ENCODE measurements at regions not wholly inside any gene's neighbourhood (a gene's known extent, or its start where the extent isn't known, plus 50 kb on each side); places are given as distances from the start of the nearest gene placed in this dataset.

DNA sequence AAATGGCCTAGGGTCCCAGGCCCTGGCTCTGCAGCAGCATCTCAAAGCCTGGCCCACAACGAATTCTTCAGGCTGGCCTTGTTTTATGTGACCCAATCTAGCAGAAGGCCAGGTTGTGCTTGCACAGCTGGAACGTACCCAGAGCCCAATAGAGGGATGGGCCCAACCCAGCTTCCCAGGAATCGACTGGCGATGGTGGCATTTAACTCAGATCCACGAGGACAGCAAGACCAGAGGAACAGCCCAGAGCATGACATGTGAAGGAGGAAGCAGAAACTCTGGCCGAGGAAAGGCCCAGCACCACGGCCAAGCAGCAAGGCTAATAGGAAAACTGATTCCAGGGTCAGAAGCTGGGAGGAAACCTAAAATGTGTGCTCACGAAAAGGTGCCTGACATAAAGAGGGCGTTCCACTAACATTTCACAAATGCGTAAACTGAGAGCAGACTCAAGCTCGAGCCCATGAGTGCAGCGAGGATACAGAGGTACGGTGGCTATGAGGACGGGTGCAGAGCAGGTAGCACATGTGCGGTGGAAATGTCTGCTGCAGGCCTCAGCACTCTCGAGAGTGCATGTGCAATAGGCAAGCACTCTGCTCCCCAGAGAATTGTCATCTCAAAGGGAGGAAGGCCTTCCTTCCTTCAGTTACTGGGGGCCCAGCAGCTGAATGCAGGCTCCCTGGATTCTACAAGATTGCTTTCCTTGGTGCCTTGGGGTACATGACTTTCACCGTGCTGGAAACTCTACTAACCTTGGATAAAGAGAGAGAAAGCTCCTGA lies 156.9 kb upstream of the GLI2 start:
- no peak for DNase-seq (ENCODE audit: insufficient read length, low spot score)
- TF ChIP-seq, protein P1, sequence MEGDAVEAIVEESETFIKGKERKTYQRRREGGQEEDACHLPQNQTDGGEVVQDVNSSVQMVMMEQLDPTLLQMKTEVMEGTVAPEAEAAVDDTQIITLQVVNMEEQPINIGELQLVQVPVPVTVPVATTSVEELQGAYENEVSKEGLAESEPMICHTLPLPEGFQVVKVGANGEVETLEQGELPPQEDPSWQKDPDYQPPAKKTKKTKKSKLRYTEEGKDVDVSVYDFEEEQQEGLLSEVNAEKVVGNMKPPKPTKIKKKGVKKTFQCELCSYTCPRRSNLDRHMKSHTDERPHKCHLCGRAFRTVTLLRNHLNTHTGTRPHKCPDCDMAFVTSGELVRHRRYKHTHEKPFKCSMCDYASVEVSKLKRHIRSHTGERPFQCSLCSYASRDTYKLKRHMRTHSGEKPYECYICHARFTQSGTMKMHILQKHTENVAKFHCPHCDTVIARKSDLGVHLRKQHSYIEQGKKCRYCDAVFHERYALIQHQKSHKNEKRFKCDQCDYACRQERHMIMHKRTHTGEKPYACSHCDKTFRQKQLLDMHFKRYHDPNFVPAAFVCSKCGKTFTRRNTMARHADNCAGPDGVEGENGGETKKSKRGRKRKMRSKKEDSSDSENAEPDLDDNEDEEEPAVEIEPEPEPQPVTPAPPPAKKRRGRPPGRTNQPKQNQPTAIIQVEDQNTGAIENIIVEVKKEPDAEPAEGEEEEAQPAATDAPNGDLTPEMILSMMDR (IDR thresholded peaks at IDR 0.05; ENCODE audit: insufficient read depth, missing control alignments): no peak
- FAIRE-seq: no peak

DNA sequence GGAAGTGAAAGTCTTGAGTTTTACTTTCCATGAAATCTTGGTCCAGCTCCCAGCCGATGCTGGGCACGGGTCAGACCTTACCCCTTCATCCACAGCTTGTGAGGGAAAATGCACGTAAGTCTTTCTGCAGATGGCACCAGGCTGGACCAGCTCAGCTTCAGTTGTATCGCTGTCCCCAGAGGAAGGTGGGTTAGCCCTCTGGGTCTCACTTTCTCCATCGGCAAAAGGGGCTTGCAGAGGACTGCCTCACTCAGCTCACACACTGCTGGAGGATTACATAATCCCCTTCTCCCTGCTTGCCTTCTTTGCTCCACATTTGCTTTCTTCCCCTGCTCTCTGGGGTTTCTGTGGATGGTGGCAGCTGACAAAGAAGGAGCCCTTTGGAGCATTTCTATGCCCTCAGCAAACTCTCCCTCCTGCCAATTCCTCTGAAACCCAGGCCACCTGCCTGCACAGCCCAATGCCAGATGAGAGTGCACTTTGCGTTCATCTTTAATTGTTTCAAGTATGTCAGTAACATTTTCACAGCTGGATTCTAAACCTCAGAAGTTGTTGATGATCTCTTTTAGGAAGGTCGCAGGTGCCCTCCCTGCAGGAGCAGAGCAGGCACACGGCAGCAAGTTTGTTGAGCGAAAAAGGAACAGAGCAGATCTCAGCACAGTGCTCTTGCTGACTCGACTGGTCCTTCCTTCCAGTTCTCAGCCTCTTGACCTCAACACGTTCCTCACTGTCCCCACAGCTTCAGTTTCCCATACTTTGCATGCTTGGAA lies 155.6 kb upstream of the GLI2 start:
- FAIRE-seq: no peak
- TF ChIP-seq, protein P1 (IDR thresholded peaks at IDR 0.05; ENCODE audit: insufficient read depth, missing control alignments): no peak
- no peak for DNase-seq (ENCODE audit: insufficient read length, low spot score)

DNA sequence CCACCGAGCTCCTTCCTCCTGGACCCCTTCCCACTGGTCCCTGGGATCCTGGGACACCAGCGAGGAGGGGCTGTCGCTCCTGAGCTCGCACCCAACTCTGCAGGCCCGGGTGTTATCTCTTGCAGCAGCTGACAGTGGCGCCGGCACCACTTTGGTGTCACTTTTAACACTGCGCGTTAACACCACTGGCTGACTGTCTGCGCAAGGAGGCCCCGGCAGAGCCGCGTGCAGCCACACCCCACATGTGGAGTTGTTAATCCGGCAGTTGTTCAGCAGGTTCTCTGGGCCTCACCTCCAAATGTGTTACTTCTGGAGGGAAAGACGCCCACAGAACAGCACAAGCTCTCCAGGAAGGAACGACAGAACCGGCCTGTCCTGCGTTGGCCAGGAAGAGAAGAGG lies 155.0 kb upstream of the GLI2 start:
- DNase-seq (ENCODE audit: insufficient read length, low spot score) (no peak), FAIRE-seq (no peak)
- TF ChIP-seq, protein P1 (IDR thresholded peaks at IDR 0.05; ENCODE audit: insufficient read depth, missing control alignments): no peak

DNA sequence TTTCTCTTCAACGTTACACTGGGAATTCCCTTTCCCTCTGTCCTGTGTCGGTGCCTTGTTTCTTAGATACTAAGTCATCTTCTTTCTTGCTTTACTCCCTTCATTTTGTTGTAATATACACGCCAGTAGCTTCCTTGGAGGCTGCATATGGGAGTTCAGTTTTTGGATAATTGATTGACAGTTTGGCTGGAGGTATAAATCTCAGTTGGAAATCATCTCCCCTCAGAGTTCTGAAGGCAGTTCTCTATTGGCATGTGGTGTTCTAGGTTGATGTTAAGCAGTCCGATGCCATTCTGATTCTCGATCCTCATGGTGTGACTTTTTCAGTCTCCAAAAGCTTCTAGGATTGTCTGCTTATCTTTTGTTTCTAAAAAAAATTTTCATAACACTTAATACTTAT lies 152.5 kb upstream of the GLI2 start:
- FAIRE-seq (peak; percentile 16), DNase-seq (ENCODE audit: insufficient read length, low spot score) (no peak)
- TF ChIP-seq, protein P1 (IDR thresholded peaks at IDR 0.05; ENCODE audit: insufficient read depth, missing control alignments): no peak

DNA sequence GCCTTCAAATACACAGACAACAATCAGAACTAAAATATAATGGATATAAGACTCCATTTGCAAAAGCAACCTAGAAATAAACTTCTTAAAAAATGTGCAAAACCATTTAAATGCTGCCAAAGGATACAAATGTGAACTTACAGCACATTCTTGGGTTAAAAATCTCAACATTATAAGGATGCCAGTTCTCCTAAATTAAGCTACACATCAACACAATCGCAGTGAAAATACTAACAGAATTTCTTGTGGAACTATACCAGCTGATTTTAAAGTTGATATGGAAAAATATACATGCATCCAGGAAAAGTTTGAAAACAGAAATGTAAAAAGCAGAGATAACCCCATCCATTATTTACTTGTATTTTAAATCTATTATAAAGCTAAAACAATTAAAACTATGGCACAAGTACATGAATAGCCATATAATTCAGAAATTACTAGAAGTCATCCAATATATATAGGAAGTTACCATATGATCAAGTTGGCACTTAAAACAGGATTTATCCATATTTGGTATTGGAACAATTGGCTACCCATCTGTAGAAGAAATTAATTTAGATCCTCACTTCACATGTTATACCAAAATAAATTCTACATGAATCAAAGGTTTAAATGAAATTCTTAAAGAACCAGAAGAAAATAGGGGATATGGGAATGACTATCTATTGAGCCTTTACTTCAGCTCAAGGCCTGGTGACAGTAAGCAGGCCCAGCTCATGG lies 151.7 kb upstream of the GLI2 start:
- no peak for DNase-seq (ENCODE audit: insufficient read length, low spot score)
- TF ChIP-seq, protein P1 (IDR thresholded peaks at IDR 0.05; ENCODE audit: insufficient read depth, missing control alignments): no peak
- FAIRE-seq: no peak

DNA sequence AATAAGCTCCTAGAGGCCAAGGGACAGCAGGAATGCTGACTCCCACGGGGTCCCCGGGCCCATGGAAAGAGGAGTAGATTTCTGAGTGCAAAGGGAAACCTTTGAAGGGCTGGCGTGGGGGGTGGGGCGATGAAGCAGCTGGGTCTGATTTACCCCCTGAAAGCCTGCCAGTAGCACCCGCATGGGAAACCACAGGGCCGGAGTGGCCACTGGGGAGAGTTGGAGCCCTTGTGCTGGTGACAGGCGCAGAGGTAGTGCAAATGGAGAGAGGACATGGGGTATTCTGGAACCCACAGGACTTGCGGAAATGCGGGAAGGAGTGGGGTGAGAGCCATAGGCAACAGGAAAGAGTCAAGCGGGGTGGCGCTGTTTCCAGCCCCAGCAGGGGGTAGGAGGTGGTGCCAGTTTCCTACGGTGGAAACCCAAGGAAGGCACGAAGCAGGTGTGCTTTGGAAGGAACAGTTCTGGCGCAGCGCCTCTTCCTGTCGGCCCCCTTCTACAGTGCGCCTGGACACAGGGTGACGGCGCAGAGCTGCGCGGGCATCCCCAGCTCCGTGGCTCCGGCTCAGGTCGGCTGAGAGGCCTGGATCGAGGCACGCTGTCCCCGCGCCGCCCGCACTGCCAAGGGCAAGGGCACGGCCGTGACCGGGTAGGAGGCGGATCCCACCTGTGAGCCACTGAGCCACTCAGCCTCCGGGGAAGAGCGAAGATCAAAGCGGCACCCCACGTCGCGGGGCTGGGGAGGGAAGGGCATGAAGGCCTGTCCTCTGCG lies 149.0 kb upstream of the GLI2 start:
- TF ChIP-seq, protein P1 (IDR thresholded peaks at IDR 0.05; ENCODE audit: insufficient read depth, missing control alignments): no peak
- FAIRE-seq (no peak), DNase-seq (ENCODE audit: insufficient read length, low spot score) (no peak)
